Posterior cingulate gyrus (tissue), 11 donors: ENCODE measurements at regions not wholly inside any gene's neighbourhood (a gene's known extent, or its start where the extent isn't known, plus 50 kb on each side); places are given as distances from the start of the nearest gene placed in this dataset.

Experiments
- DNase-seq, 10 donors: peaks; one replicate each; pipeline versions ENCODE4 v3.0.0 to v3.0.0-alpha.2; 2020 to 2021; ENCODE audit warnings: mixed read lengths in 3 of 10
- intact Hi-C: fragments of 100-400 bp; cut with DNase I; formaldehyde crosslinking; loops from one replicate; pipeline ENCODE4 v1.15.1; 2023

GRCh38 chr2:147250652-147251356 lies 594.0 kb upstream of the ACVR2A start:
- DNase-seq, result no peak
- intact Hi-C loops, result no loop called here

- intact Hi-C loops, result no loop called here
- DNase-seq, result no peak
These were observed 597.1 kb upstream of the ACVR2A start for GRCh38 chr2:147247749-147248148.

GRCh38 chr2:147242445-147242844 lies 602.4 kb upstream of the ACVR2A start:
- intact Hi-C loops, result no loop called here

GRCh38 chr2:147236601-147237000 lies 608.2 kb upstream of the ACVR2A start:
- intact Hi-C loops, result no loop called here
- DNase-seq, result no peak

More at GRCh38 chr2:147242445-147242844, 602.4 kb upstream of the ACVR2A start:
- no peak for DNase-seq

- DNase-seq, result no peak
- intact Hi-C loops, result no loop called here
These were observed 612.6 kb upstream of the ACVR2A start for GRCh38 chr2:147232225-147232669.

- DNase-seq, result no peak
- intact Hi-C loops, result no loop called here
These were observed 613.2 kb upstream of the ACVR2A start for GRCh38 chr2:147231607-147232006.

GRCh38 chr2:147231081-147231480 lies 613.7 kb upstream of the ACVR2A start:
- no peak for DNase-seq
- intact Hi-C loops, result no loop called here

GRCh38 chr2:147227313-147227712 lies 617.5 kb upstream of the ACVR2A start:
- intact Hi-C loops, result no loop called here
- DNase-seq, result no peak

- no peak for DNase-seq
- intact Hi-C loops, result no loop called here
These were observed 620.8 kb upstream of the ACVR2A start for GRCh38 chr2:147224070-147224469.

- intact Hi-C loops, result no loop called here
- DNase-seq, result no peak
These were observed 621.2 kb upstream of the ACVR2A start for GRCh38 chr2:147223553-147224060.

GRCh38 chr2:147223119-147223518 lies 621.7 kb upstream of the ACVR2A start:
- intact Hi-C loops, result no loop called here
- DNase-seq, result no peak

GRCh38 chr2:147222506-147222905 lies 622.3 kb upstream of the ACVR2A start:
- intact Hi-C loops, result no loop called here
- DNase-seq, result no peak

GRCh38 chr2:147214914-147215313 lies 629.9 kb upstream of the ACVR2A start:
- DNase-seq, result no peak
- intact Hi-C loops, result no loop called here

GRCh38 chr2:147211484-147211883 lies 633.3 kb upstream of the ACVR2A start:
- intact Hi-C loops, result no loop called here
- no peak for DNase-seq

GRCh38 chr2:147204102-147204501 lies 640.7 kb upstream of the ACVR2A start:
- intact Hi-C loops, result no loop called here
- DNase-seq, result no peak

GRCh38 chr2:147198651-147199171 lies 646.1 kb upstream of the ACVR2A start:
- intact Hi-C loops, result no loop called here
- DNase-seq, result peak in 4 of 10 donors; percentile 8 to 75 (median 34)

- intact Hi-C loops, result no loop called here
- no peak for DNase-seq
These were observed 646.9 kb upstream of the ACVR2A start for GRCh38 chr2:147197754-147198483.

GRCh38 chr2:147182260-147182659 lies 662.6 kb upstream of the ACVR2A start:
- intact Hi-C loops, result no loop called here
- peak in 1 of 10 donors; percentile 8 for DNase-seq

GRCh38 chr2:147181351-147182029 lies 663.3 kb upstream of the ACVR2A start:
- intact Hi-C loops, result no loop called here
- no peak for DNase-seq

- intact Hi-C loops, result no loop called here
- no peak for DNase-seq
These were observed 667.6 kb upstream of the ACVR2A start for GRCh38 chr2:147177071-147177857.
